ENCODE measurements at regions not wholly inside any gene's neighbourhood (a gene's known extent, or its start where the extent isn't known, plus 50 kb on each side); places are given as distances from the start of the nearest gene placed in this dataset.

- Mint-ChIP-seq H3K4me3 (no peak overlapping the region), H3K27ac (no peak overlapping the region), H3K4me1 (peaks cover 2% of the 10 kb centered on the region), H3K27me3 (ENCODE audit: low read depth in 3 of 3) (peaks cover 13 to 21% (median 16%) of the 10 kb centered on the region in 3 donors), H3K36me3 (no peaks in the 10 kb centered on the region), H3K9me3 (peaks cover 0 to 2% (median 0%) of the 10 kb centered on the region in 7 donors)
- intact Hi-C loops (cut with micrococcal nuclease): no loop called here
- H3K79me2 ChIP-seq (ENCODE audit: insufficient read depth, low read length): no peaks in the 10 kb centered on the region
- H3K4me3 ChIP-seq (replicated peaks in 1 of 3; ENCODE audit: low read depth in 2 of 3, low read length in 3 of 3): no peak overlapping the region
- TF ChIP-seq, protein P1, sequence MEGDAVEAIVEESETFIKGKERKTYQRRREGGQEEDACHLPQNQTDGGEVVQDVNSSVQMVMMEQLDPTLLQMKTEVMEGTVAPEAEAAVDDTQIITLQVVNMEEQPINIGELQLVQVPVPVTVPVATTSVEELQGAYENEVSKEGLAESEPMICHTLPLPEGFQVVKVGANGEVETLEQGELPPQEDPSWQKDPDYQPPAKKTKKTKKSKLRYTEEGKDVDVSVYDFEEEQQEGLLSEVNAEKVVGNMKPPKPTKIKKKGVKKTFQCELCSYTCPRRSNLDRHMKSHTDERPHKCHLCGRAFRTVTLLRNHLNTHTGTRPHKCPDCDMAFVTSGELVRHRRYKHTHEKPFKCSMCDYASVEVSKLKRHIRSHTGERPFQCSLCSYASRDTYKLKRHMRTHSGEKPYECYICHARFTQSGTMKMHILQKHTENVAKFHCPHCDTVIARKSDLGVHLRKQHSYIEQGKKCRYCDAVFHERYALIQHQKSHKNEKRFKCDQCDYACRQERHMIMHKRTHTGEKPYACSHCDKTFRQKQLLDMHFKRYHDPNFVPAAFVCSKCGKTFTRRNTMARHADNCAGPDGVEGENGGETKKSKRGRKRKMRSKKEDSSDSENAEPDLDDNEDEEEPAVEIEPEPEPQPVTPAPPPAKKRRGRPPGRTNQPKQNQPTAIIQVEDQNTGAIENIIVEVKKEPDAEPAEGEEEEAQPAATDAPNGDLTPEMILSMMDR (IDR thresholded peaks at IDR 0.05): no peak
- H3K36me3 ChIP-seq (replicated peaks in 1 of 2; ENCODE audit: control insufficient read depth in 1 of 2, insufficient read depth in 2 of 2, low read length in 2 of 2): no peaks in the 10 kb centered on the region
- no peak overlapping the region for H3K27ac ChIP-seq (ENCODE audit: low read depth in 1 of 2, low read length in 2 of 2)
- no peak overlapping the region for H2AFZ ChIP-seq (ENCODE audit: insufficient read depth, low read depth, low read length, poor library complexity, severe bottlenecking)
- no peak overlapping the region for H3K9ac ChIP-seq (ENCODE audit: insufficient read depth, low read length, poor library complexity, severe bottlenecking)
- H3K9me3 ChIP-seq (replicated peaks in 1 of 2; ENCODE audit: control insufficient read depth in 1 of 2, insufficient read depth in 1 of 2, low read length in 2 of 2): no peaks in the 10 kb centered on the region
- DNase-seq: no peak
- H3K4me1 ChIP-seq (ENCODE audit: control insufficient read depth in 1 of 2, insufficient read depth in 2 of 2, low read length in 2 of 2): no peaks in the 10 kb centered on the region
- no peaks in the 10 kb centered on the region for H3K27me3 ChIP-seq (ENCODE audit: control insufficient read depth in 2 of 2, insufficient read depth in 2 of 2, low read length in 2 of 2)
- no peak overlapping the region for H3K4me2 ChIP-seq (replicated peaks; ENCODE audit: extremely low read depth, low read length, poor library complexity, severe bottlenecking)
- H4K20me1 ChIP-seq (ENCODE audit: insufficient read depth, low read length): no peaks in the 10 kb centered on the region
- 92% methylated on average over 10 of the region's 12 CpGs for WGBS (ENCODE audit: insufficient coverage)
Observed at GRCh38 chr21:36643374-36644250, 55.3 kb upstream of the SIM2 start.

- Histone ChIP-seq H3K79me2 (ENCODE audit: insufficient read depth, low read length) (no peaks in the 10 kb centered on the region), H3K4me3 (replicated peaks in 1 of 3; ENCODE audit: low read depth in 2 of 3, low read length in 3 of 3) (no peak overlapping the region), H3K4me1 (ENCODE audit: control insufficient read depth in 1 of 2, insufficient read depth in 2 of 2, low read length in 2 of 2) (no peaks in the 10 kb centered on the region), H3K4me2 (replicated peaks; ENCODE audit: extremely low read depth, low read length, poor library complexity, severe bottlenecking) (no peak overlapping the region), H4K20me1 (ENCODE audit: insufficient read depth, low read length) (no peaks in the 10 kb centered on the region), H3K36me3 (replicated peaks in 1 of 2; ENCODE audit: control insufficient read depth in 1 of 2, insufficient read depth in 2 of 2, low read length in 2 of 2) (no peaks in the 10 kb centered on the region), H2AFZ (ENCODE audit: insufficient read depth, low read depth, low read length, poor library complexity, severe bottlenecking) (no peak overlapping the region), H3K9me3 (replicated peaks in 1 of 2; ENCODE audit: control insufficient read depth in 1 of 2, insufficient read depth in 1 of 2, low read length in 2 of 2) (no peaks in the 10 kb centered on the region), H3K9ac (ENCODE audit: insufficient read depth, low read length, poor library complexity, severe bottlenecking) (no peak overlapping the region), H3K27me3 (ENCODE audit: control insufficient read depth in 2 of 2, insufficient read depth in 2 of 2, low read length in 2 of 2) (no peaks in the 10 kb centered on the region), H3K27ac (ENCODE audit: low read depth in 1 of 2, low read length in 2 of 2) (no peak overlapping the region)
- peaks cover 2% of the 10 kb centered on the region for H3K4me1 Mint-ChIP-seq
- TF ChIP-seq, protein P1 (IDR thresholded peaks at IDR 0.05): no peak
- H3K27ac Mint-ChIP-seq: no peak overlapping the region
- no peak for DNase-seq
- 80% methylated on average over 5 of the region's 7 CpGs for WGBS (ENCODE audit: insufficient coverage)
- intact Hi-C loops (cut with micrococcal nuclease): no loop called here
- H3K9me3 Mint-ChIP-seq: peaks cover 0 to 3% (median 0%) of the 10 kb centered on the region in 7 donors
- no peak overlapping the region for H3K4me3 Mint-ChIP-seq
- peaks cover 13 to 17% (median 14%) of the 10 kb centered on the region in 3 donors for H3K27me3 Mint-ChIP-seq (ENCODE audit: low read depth in 3 of 3)
- no peaks in the 10 kb centered on the region for H3K36me3 Mint-ChIP-seq
Observed at GRCh38 chr21:36646011-36646410, 52.9 kb upstream of the SIM2 start.

Measured in CD14-positive monocyte (primary cell).